ENCODE measurements at regions not wholly inside any gene's neighbourhood (a gene's known extent, or its start where the extent isn't known, plus 50 kb on each side); places are given as distances from the start of the nearest gene placed in this dataset.
"Not testable (repeated sequence)": the region's sequence is repeated elsewhere in the genome, so short reads cannot be mapped to it uniquely, and the experiment has no call there.

DNA sequence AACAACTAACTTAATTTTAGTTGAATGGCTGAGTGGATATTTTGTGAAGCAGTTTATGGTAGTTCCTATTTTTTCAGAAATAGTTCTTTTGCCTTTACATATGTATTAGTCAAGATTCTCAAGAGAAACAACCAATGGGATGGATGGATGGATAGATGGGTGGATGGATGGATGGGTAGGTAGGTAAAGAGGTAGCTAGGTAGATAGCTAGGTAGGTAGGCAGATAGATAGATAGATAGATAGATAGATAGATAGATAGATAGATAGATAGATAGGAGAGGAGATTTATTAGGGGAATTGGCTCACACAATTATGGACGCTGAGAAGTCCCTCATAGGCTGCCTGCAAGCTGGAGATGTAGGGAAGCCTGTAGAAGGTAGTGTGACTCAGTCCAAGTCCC is 74.0 kb upstream of the NUDT6 start:
- Histone ChIP-seq H3K4me1 (peaks cover 7% of the 10 kb centered on the region), H3K9me3 (no peaks in the 10 kb centered on the region), H3K36me3 (replicated peaks in 1 of 2; ENCODE audit: insufficient read depth in 1 of 2, low read depth in 2 of 2) (no peaks in the 10 kb centered on the region), H3K27me3 (no peaks in the 10 kb centered on the region), H3K4me3 (no peak overlapping the region), H3K27ac (no peak overlapping the region)
- TF ChIP-seq, protein P1, sequence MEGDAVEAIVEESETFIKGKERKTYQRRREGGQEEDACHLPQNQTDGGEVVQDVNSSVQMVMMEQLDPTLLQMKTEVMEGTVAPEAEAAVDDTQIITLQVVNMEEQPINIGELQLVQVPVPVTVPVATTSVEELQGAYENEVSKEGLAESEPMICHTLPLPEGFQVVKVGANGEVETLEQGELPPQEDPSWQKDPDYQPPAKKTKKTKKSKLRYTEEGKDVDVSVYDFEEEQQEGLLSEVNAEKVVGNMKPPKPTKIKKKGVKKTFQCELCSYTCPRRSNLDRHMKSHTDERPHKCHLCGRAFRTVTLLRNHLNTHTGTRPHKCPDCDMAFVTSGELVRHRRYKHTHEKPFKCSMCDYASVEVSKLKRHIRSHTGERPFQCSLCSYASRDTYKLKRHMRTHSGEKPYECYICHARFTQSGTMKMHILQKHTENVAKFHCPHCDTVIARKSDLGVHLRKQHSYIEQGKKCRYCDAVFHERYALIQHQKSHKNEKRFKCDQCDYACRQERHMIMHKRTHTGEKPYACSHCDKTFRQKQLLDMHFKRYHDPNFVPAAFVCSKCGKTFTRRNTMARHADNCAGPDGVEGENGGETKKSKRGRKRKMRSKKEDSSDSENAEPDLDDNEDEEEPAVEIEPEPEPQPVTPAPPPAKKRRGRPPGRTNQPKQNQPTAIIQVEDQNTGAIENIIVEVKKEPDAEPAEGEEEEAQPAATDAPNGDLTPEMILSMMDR (IDR thresholded peaks at IDR 0.05): no peak
- no peak for ATAC-seq
- intact Hi-C loops (cut with DNase I): no loop called here
- DNase-seq: no peak
- WGBS, 2 donors: 90 to 96% methylated on average over 1 of the region's 1 CpG

DNA sequence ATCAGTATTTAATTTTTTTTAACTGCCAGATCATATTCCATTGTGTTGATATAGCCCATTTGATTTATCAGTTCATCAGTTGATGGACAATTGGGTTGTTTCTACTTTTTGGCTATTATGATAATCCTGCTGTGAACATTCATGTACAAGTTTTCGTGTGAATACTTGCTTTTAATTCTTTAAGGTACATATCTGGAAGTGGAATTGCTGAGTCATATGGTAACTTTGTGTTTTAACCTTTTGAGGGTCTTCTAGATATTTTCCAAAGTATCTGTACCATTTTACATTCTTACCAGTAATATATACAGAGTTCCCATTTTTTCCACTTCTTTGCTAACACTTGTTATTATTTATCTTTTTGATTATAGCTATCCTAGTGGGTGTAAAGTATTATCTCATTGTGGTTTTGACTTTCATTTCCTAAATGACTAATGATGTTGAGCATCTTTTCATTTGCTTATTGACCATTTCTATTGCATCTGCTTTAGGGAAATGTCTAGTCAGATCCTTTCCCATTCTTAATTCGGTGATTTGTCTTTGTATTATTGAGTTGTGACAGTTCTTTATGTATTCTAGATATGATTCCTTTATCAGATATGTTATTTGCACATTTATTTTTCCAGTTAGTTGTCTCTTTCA is 75.2 kb upstream of the NUDT6 start:
- Histone ChIP-seq H3K4me3 (no peak overlapping the region), H3K27me3 (no peaks in the 10 kb centered on the region), H3K36me3 (replicated peaks in 1 of 2; ENCODE audit: insufficient read depth in 1 of 2, low read depth in 2 of 2) (no peaks in the 10 kb centered on the region), H3K9me3 (no peaks in the 10 kb centered on the region), H3K27ac (no peak overlapping the region), H3K4me1 (peaks cover 1% of the 10 kb centered on the region)
- ATAC-seq (no peak), DNase-seq (no peak)
- intact Hi-C loops (cut with DNase I): no loop called here
- no peak for TF ChIP-seq POLR2A (IDR thresholded peaks at IDR 0.05)
- TF ChIP-seq, protein P1 (IDR thresholded peaks at IDR 0.05): no peak
- 79 to 85% methylated on average over 2 of the region's 2 CpGs for WGBS, 2 donors

DNA sequence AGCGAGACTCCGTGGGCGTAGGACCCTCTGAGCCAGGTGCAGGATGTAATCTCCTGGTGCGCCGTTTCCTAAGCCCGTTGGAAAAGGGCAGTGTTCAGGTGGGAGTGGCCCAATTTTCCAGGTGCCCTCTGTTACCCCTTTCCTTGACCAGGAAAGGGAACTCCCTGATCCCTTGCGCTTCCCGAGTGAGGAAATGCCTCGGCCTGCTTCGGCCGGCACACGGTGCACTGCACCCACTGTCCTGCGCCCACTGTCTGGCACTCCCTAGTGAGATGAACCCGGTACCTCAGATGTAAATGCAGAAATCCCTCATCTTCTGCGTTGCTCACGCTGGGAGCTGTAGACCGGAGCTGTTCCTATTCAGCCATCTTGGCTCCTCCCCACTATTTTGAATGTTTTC is 81.7 kb upstream of the NUDT6 start:
- intact Hi-C loops (cut with DNase I); H3K36me3 ChIP-seq (replicated peaks in 1 of 2; ENCODE audit: insufficient read depth in 1 of 2, low read depth in 2 of 2): not testable (repeated sequence)
- 95 to 98% methylated on average over 17 of the region's 17 CpGs for WGBS, 2 donors

DNA sequence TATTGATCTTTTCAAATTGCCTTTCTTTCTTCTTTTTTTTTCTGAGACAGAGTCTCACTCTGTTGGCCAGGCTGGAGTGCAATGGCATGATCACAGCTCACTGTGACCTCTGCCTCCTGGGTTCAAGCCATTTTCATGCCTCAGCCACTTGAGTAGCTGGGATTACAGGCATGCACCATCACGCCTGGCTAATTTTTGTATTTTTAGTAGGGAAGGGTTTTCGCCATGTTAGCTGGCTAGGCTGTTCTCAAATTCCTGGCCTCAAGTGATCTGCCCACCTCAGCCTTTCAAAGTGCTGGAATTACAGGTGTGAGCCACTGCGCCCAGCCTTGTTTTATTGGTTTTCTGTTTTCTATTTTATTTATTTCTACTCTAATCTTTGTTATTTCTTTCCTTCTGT is 82.7 kb upstream of the NUDT6 start:
- H3K4me3 ChIP-seq; H3K4me1 ChIP-seq; ATAC-seq; H3K9me3 ChIP-seq; DNase-seq; intact Hi-C loops (cut with DNase I); H3K27me3 ChIP-seq; H3K27ac ChIP-seq; H3K36me3 ChIP-seq (replicated peaks in 1 of 2; ENCODE audit: insufficient read depth in 1 of 2, low read depth in 2 of 2): not testable (repeated sequence)
- 62 to 79% methylated on average over 3 of the region's 3 CpGs for WGBS, 2 donors

More for the DNA sequence above, 81.7 kb upstream of the NUDT6 start:
- H3K27me3 ChIP-seq, H3K4me1 ChIP-seq, H3K9me3 ChIP-seq, DNase-seq, H3K27ac ChIP-seq, ATAC-seq, H3K4me3 ChIP-seq: not testable (repeated sequence)

DNA sequence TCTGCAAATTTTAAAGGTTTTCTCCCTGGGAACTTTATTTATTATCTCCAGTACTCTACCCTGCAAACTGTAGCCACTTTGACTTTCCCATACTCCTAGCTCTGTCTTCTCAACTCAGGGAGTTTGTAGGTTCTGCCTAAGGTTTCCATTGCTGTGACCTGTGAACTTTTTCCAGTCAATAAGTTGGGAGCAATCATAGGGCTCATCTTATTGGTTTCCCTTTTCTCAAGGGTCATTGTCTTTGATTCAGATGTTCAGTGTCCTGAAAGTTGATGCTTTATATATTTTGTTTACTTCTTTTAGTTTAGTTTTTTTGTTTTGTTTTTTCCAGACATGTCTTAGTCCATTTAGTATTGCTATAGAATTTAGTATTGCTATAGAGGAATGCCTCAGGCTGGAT is 85.3 kb upstream of the NUDT6 start:
- H3K36me3 ChIP-seq (replicated peaks in 1 of 2; ENCODE audit: insufficient read depth in 1 of 2, low read depth in 2 of 2): no peaks in the 10 kb centered on the region
- ATAC-seq: no peak
- no peak overlapping the region for H3K27ac ChIP-seq
- H3K4me3 ChIP-seq: no peak overlapping the region
- H3K4me1 ChIP-seq: no peaks in the 10 kb centered on the region
- no peak for TF ChIP-seq POLR2A (IDR thresholded peaks at IDR 0.05)
- TF ChIP-seq, protein P1 (IDR thresholded peaks at IDR 0.05): no peak
- intact Hi-C loops (cut with DNase I): no loop called here
- no peaks in the 10 kb centered on the region for H3K9me3 ChIP-seq
- no peaks in the 10 kb centered on the region for H3K27me3 ChIP-seq
- no peak for DNase-seq

DNA sequence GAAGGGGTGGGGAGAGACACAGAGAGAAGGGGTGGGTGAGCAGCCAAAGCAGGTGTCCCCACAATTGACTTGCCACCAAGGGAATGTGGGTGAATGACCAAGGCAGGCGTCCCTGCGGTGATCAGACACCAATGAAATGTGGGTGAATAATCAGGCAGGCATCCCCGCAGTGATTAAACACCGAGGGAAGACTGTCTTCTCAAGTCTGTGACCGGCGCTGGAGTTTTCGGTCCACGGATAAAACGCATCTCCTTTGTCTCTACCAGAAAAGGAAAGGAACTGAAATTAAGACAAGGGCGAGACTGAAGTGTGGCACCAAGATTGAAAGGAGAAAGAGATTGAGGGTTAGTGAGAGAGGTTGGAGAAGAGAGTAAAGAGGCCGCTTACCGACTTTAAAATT is 90.0 kb upstream of the NUDT6 start:
- intact Hi-C loops (cut with DNase I); H3K4me1 ChIP-seq; H3K9me3 ChIP-seq; H3K36me3 ChIP-seq (replicated peaks in 1 of 2; ENCODE audit: insufficient read depth in 1 of 2, low read depth in 2 of 2); ATAC-seq; H3K4me3 ChIP-seq; H3K27me3 ChIP-seq; DNase-seq; H3K27ac ChIP-seq: not testable (repeated sequence)
- 89 to 94% methylated on average over 12 of the region's 12 CpGs for WGBS, 2 donors
